Psoas muscle (tissue), 7 donors: ENCODE measurements at regions not wholly inside any gene's neighbourhood (a gene's known extent, or its start where the extent isn't known, plus 50 kb on each side); places are given as distances from the start of the nearest gene placed in this dataset.
"Not testable (repeated sequence)": the region's sequence is repeated elsewhere in the genome, so short reads cannot be mapped to it uniquely, and the experiment has no call there.

Experiments used
- ATAC-seq, 4 donors: fragments of 200-7000 bp; cut with Tn5 transposase; one replicate each; pipeline ENCODE4 v1.9.1; 2020; ENCODE audit warnings: moderate library complexity in 3 of 4, mild to moderate bottlenecking in 2 of 4
- DNase-seq, 2 donors: peaks; one replicate each; pipeline ENCODE4 v3.0.0-alpha.2; 2020
- H3K27ac ChIP-seq: fragments of 200-600 bp; one replicate; pipeline ENCODE4 v1.8.0; 2022
- H3K27me3 ChIP-seq, 3 donors: fragments of 200-600 bp in 1 of 3; one replicate each; pipeline versions ENCODE4 v1.6.1 to v1.8.0; 2013 to 2022; ENCODE audit warnings: low read length in 2 of 3, mild to moderate bottlenecking in 2 of 3, moderate library complexity in 1 of 3; ENCODE audit not compliant: insufficient read depth in 3 of 3
- H3K36me3 ChIP-seq, 2 donors: fragments of 200-600 bp in 1 of 2; one replicate each; pipeline versions ENCODE4 v1.6.1 to v1.8.0; 2013 to 2022; ENCODE audit warnings: low read depth in 1 of 2, mild to moderate bottlenecking in 1 of 2, moderate library complexity in 1 of 2; ENCODE audit not compliant: insufficient read depth in 1 of 2
- H3K4me1 ChIP-seq: fragments of 200-600 bp; one replicate; pipeline ENCODE4 v1.8.0; 2022
- H3K4me3 ChIP-seq: fragments of 200-600 bp; one replicate; pipeline ENCODE4 v1.8.0; 2022; ENCODE audit warnings: mild to moderate bottlenecking
- H3K9me3 ChIP-seq: fragments of 200-600 bp; one replicate; pipeline ENCODE4 v1.8.0; 2022
- WGBS, 3 donors: extraction: QIAGEN DNeasy Blood & Tissue Kit; methylation state at CpG; one replicate each; pipeline versions ENCODE4 v1.1.6 to v1.1.7; 2013; 5-methylcytosine and 5-hydroxymethylcytosine counted together
- intact Hi-C, 2 donors: fragments of 100-400 bp; cut with DNase I; formaldehyde crosslinking; loops; one replicate each; pipeline versions ENCODE4 v1.11.0 to v1.14.2; 2022
- TF ChIP-seq, protein P1 (sequence below): fragments of 200-600 bp; IDR thresholded peaks from one replicate; pipeline ENCODE4 v1.8.0; 2022; ENCODE audit warnings: antibody characterized with exemption
- donor health status: healthy with polysubstance abuse.
- donor health status: DM: no; HTN: no; CAD: no; lungs with moderate emphysema.
- donor health status: Bipolar disorder and iron deficiency.
- donor health status: healthy.
- donor health status: DM: yes; HTN: yes; CAD: no.
- donor health status: DM: no; HTN: no; CAD: no.
- donor health status: DM: yes; HTN: yes; CAD: no.

DNA sequence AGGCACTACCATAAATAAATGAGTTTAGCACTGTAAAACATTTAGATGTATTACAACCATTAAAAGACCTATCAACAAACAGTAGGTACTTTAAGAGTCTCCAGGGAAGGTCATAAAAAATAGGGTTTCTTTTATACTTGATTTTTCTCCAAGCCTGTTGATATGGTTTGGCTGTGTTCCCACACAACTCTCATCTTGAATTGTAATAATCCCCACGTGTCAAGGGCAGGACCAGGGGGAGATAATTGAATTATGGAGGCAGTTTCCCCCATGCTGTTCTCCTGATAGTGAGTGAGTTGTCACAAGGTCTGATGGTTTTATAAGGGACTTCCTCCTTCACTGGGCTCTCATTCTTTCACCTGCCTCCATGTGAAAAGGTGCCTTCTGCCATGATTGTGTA is 468.9 kb upstream of the UBE2E2 start:
- Histone ChIP-seq H3K9me3 (no peaks in the 10 kb centered on the region), H3K27ac (no peak overlapping the region), H3K36me3 (no peaks in the 10 kb centered on the region), H3K4me1 (no peaks in the 10 kb centered on the region), H3K27me3 (no peaks in the 10 kb centered on the region), H3K4me3 (no peak overlapping the region)
- intact Hi-C loops = no loop called here
- WGBS, 3 donors = 3 to 22% (median 11%) methylated on average over 1 of the region's 1 CpG
- TF ChIP-seq, protein P1, sequence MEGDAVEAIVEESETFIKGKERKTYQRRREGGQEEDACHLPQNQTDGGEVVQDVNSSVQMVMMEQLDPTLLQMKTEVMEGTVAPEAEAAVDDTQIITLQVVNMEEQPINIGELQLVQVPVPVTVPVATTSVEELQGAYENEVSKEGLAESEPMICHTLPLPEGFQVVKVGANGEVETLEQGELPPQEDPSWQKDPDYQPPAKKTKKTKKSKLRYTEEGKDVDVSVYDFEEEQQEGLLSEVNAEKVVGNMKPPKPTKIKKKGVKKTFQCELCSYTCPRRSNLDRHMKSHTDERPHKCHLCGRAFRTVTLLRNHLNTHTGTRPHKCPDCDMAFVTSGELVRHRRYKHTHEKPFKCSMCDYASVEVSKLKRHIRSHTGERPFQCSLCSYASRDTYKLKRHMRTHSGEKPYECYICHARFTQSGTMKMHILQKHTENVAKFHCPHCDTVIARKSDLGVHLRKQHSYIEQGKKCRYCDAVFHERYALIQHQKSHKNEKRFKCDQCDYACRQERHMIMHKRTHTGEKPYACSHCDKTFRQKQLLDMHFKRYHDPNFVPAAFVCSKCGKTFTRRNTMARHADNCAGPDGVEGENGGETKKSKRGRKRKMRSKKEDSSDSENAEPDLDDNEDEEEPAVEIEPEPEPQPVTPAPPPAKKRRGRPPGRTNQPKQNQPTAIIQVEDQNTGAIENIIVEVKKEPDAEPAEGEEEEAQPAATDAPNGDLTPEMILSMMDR = no peak
- DNase-seq (no peak), ATAC-seq (no peak)

DNA sequence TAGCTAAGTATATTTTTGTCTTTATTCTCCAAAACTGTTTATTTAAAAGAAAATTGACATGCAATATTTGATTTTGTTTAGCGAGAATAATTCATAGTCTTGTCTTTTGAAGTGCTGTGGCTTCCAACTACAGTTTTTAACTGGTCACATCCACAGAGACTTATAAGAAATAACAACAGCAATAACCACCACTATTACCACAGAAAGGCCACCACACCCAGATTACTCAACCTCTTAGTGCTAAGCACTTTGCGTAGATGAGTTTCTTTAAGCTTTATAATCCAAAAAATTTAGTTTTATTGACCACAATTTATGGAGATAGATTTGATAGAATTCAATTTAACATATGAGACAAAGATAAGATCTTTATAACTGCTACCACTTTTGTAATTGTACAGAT is 468.4 kb upstream of the UBE2E2 start:
- H3K4me1 ChIP-seq = no peaks in the 10 kb centered on the region
- 80 to 93% (median 86%) methylated on average over 2 of the region's 2 CpGs for WGBS, 3 donors
- H3K36me3 ChIP-seq = no peaks in the 10 kb centered on the region
- no peak overlapping the region for H3K4me3 ChIP-seq
- H3K27ac ChIP-seq = no peak overlapping the region
- intact Hi-C loops = no loop called here
- TF ChIP-seq, protein P1 = no peak
- H3K27me3 ChIP-seq = no peaks in the 10 kb centered on the region
- no peaks in the 10 kb centered on the region for H3K9me3 ChIP-seq
- DNase-seq (no peak), ATAC-seq (no peak)

DNA sequence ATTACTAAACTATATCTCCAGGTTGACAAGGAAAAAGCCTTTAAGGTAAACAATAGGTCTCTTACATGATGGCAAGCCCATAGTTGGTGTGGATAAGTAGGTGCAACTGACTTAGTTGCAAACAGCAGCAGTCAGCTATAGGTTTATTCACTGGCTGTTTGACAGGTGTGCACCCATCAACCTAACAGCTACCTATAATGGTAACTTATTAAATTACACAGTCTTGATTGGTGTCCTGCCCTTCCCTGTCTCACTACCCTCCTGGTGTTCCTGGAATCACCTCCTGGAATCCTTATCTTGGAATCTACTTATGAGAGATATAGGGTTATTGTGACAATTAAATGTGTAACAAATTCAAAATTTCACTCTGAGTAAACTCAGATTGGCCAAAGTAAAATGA is 467.8 kb upstream of the UBE2E2 start:
- DNase-seq = no peak
- no peaks in the 10 kb centered on the region for H3K27me3 ChIP-seq
- intact Hi-C loops = no loop called here
- H3K4me3 ChIP-seq = no peak overlapping the region
- no peaks in the 10 kb centered on the region for H3K36me3 ChIP-seq
- TF ChIP-seq, protein P1 = no peak
- no peaks in the 10 kb centered on the region for H3K9me3 ChIP-seq
- no peak overlapping the region for H3K27ac ChIP-seq
- no peaks in the 10 kb centered on the region for H3K4me1 ChIP-seq
- no peak for ATAC-seq

DNA sequence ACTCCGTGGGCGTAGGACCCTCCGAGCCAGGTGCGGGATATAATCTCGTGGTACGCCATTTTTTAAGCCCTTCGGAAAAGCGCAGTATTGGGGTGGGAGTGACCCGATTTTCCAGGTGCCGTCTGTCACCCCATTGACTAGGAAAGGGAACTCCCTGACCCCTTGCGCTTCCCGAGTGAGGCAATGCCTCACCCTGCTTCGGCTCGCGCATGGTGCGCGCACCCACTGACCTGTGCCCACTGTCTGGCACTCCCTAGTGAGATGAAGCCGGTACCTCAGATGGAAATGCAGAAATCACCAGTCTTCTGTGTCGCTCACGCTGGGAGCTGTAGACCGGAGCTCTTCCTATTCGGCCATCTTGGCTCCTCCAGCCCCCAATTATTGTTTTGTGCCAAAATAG is 459.7 kb upstream of the UBE2E2 start:
- intact Hi-C loops = not testable (repeated sequence)

DNA sequence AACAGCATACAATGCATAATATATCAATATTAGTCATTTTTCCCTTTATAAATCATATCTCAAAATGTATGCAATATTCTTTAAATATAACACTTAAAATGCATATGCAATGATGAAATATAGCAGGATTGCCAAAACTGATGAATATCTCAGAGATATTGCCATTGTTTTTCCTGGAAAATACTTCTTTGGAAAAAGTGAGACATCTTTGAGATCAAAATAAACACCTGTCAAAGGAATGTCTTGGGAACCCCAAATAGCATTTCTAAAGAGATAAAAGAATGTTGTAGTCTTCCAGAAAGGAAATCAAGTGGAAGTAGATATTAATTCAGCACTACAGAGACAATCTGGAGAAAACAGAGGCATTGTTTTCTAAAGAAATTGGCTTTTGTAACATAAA is 457.8 kb upstream of the UBE2E2 start:
- H3K27ac ChIP-seq = no peak overlapping the region
- no peak for DNase-seq
- H3K27me3 ChIP-seq = no peaks in the 10 kb centered on the region
- intact Hi-C loops = no loop called here
- no peak for ATAC-seq
- TF ChIP-seq, protein P1 = no peak
- no peak overlapping the region for H3K4me3 ChIP-seq
- no peaks in the 10 kb centered on the region for H3K9me3 ChIP-seq
- no peaks in the 10 kb centered on the region for H3K36me3 ChIP-seq
- H3K4me1 ChIP-seq = no peaks in the 10 kb centered on the region

More for the DNA sequence above, 459.7 kb upstream of the UBE2E2 start:
- not testable (repeated sequence) for H3K4me1 ChIP-seq, H3K27me3 ChIP-seq, H3K27ac ChIP-seq, H3K9me3 ChIP-seq, H3K36me3 ChIP-seq, H3K4me3 ChIP-seq, ATAC-seq, DNase-seq
- WGBS, 3 donors = 85 to 92% (median 90%) methylated on average over 22 of the region's 22 CpGs
